ENCODE measurements at regions not wholly inside any gene's neighbourhood (a gene's known extent, or its start where the extent isn't known, plus 50 kb on each side); places are given as distances from the start of the nearest gene placed in this dataset.

DNA sequence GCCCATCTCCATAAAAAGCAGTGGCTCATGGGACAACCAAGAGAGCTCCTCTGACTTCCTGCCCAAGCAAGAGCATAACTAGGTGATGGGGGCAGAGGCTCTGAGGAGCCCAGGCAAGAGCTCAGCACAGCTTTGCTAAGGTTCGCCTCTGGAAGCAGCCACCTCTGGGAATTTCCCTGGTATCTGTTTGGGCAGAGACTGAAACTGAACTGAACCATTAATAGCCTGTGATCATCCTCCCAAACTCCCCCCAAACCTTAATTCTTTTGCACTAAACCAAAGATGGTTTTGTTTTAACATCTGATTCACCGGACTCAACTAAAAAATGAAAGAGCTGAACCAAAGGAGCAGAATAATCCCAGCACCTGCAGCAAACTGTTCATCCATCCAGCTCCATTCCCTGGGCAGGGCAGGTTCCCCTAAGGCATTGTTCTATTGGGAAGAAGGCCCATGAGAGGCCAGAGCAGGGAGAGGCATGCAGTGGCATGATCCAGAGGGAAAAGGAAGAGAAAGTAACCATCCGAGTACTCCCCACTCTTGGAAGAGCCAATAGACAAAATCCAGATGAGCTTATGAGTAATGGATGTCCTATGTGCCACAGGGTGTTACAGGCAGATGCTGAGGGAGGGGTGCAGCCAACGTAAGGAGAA lies 77.8 kb upstream of the KAZN start:
- Mint-ChIP-seq H3K27ac (no peak overlapping the region), H3K4me1 (ENCODE audit: low read depth) (no peaks in the 10 kb centered on the region), H3K4me3 (no peak overlapping the region), H3K36me3 (ENCODE audit: low read depth) (no peaks in the 10 kb centered on the region), H3K9me3 (no peaks in the 10 kb centered on the region), H3K27me3 (ENCODE audit: low read depth) (no peaks in the 10 kb centered on the region)
- DNase-seq (ENCODE audit: low spot score), result no peak

- no peaks in the 10 kb centered on the region for H3K9me3 Mint-ChIP-seq
- DNase-seq (ENCODE audit: low spot score), result no peak
Measured at GRCh38 chr1:14521622-14522021, 76.9 kb upstream of the KAZN start.

DNA sequence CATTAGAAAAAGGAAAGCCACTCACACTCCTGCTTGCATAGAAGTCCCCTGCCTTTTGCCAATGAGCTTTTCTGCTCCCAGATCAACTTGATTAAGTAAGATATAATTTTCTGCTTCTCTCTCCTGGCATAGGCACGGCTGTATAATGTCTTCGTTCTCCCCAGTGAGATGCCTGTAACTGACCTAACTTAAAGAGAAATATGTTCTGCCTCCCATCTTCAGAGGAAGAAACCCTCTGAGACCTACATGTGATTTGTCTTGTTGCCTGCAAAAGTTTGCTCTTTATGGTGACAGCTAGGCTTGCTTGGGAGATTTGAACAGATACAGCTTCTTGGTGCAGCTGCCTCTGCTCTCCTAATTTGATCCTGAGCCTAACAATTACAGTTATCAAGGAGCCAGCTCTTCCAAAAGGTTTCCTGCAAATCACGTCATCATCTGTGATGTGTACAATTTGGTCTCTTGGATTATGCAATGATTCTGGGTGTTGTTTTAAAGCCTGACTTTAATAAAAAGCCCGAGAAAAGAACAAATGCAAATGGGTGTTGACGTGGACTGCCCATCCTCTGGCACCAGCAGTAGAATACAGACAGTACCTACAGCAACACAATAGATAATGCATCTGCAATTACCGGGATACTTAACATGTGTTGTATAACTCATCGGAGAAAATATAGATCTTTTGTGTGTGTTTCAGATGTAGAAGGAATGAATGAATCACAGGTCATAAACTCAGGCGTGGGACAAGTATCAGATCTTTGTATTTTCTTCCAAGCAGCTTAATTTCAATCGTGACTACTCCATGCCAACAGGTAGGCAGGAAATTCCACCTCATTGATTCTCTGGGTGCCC lies 76.2 kb upstream of the KAZN start:
- H3K27ac Mint-ChIP-seq, result no peak overlapping the region
- no peaks in the 10 kb centered on the region for H3K27me3 Mint-ChIP-seq (ENCODE audit: low read depth)
- no peak for DNase-seq (ENCODE audit: low spot score)
- no peaks in the 10 kb centered on the region for H3K36me3 Mint-ChIP-seq (ENCODE audit: low read depth)
- H3K9me3 Mint-ChIP-seq, result no peaks in the 10 kb centered on the region
- no peaks in the 10 kb centered on the region for H3K4me1 Mint-ChIP-seq (ENCODE audit: low read depth)
- H3K4me3 Mint-ChIP-seq, result no peak overlapping the region

More at GRCh38 chr1:14521622-14522021, 76.9 kb upstream of the KAZN start:
- H3K4me1 Mint-ChIP-seq (ENCODE audit: low read depth), result no peaks in the 10 kb centered on the region
- H3K36me3 Mint-ChIP-seq (ENCODE audit: low read depth), result no peaks in the 10 kb centered on the region
- H3K27me3 Mint-ChIP-seq (ENCODE audit: low read depth), result no peaks in the 10 kb centered on the region
- no peak overlapping the region for H3K4me3 Mint-ChIP-seq
- H3K27ac Mint-ChIP-seq, result no peak overlapping the region

GRCh38 chr1:14522926-14523241 lies 75.6 kb upstream of the KAZN start:
- no peaks in the 10 kb centered on the region for H3K27me3 Mint-ChIP-seq (ENCODE audit: low read depth)
- H3K36me3 Mint-ChIP-seq (ENCODE audit: low read depth), result no peaks in the 10 kb centered on the region
- H3K4me1 Mint-ChIP-seq (ENCODE audit: low read depth), result no peaks in the 10 kb centered on the region
- DNase-seq (ENCODE audit: low spot score), result no peak
- H3K27ac Mint-ChIP-seq, result no peak overlapping the region
- H3K9me3 Mint-ChIP-seq, result no peaks in the 10 kb centered on the region
- H3K4me3 Mint-ChIP-seq, result no peak overlapping the region

GRCh38 chr1:14524826-14525636 lies 73.5 kb upstream of the KAZN start:
- Mint-ChIP-seq H3K9me3 (no peaks in the 10 kb centered on the region), H3K4me3 (no peak overlapping the region), H3K4me1 (ENCODE audit: low read depth) (no peaks in the 10 kb centered on the region), H3K27me3 (ENCODE audit: low read depth) (no peaks in the 10 kb centered on the region), H3K27ac (no peak overlapping the region), H3K36me3 (ENCODE audit: low read depth) (no peaks in the 10 kb centered on the region)
- no peak for DNase-seq (ENCODE audit: low spot score)

DNA sequence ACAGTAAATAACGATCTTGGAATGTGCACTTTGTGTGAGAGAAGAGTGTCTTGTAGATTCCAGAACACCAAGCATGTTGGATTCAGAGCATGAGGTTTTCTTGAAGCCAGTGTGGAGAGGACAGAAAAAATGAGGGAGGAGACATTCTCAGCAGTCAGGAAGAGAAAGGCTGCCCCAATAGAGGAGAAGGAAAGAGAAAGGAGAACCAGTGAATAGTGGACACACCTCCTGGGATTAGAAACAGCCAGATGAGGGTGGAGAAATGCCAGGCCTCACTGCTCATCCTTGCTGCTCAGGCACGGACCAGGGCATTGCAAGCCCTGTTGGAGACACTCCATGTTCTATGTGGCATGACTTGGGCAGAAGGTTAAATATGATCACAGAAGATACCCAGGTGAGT lies 69.0 kb upstream of the KAZN start:
- DNase-seq (ENCODE audit: low spot score), result no peak
- H3K4me1 Mint-ChIP-seq (ENCODE audit: low read depth), result no peaks in the 10 kb centered on the region
- H3K36me3 Mint-ChIP-seq (ENCODE audit: low read depth), result no peaks in the 10 kb centered on the region
- H3K4me3 Mint-ChIP-seq, result no peak overlapping the region
- H3K9me3 Mint-ChIP-seq, result no peaks in the 10 kb centered on the region
- H3K27me3 Mint-ChIP-seq (ENCODE audit: low read depth), result no peaks in the 10 kb centered on the region
- no peak overlapping the region for H3K27ac Mint-ChIP-seq

GRCh38 chr1:14531519-14531918 lies 67.0 kb upstream of the KAZN start:
- DNase-seq (ENCODE audit: low spot score), result no peak
- H3K9me3 Mint-ChIP-seq, result no peaks in the 10 kb centered on the region
- no peaks in the 10 kb centered on the region for H3K36me3 Mint-ChIP-seq (ENCODE audit: low read depth)
- H3K27me3 Mint-ChIP-seq (ENCODE audit: low read depth), result no peaks in the 10 kb centered on the region
- H3K27ac Mint-ChIP-seq, result no peak overlapping the region
- no peaks in the 10 kb centered on the region for H3K4me1 Mint-ChIP-seq (ENCODE audit: low read depth)
- H3K4me3 Mint-ChIP-seq, result no peak overlapping the region

DNA sequence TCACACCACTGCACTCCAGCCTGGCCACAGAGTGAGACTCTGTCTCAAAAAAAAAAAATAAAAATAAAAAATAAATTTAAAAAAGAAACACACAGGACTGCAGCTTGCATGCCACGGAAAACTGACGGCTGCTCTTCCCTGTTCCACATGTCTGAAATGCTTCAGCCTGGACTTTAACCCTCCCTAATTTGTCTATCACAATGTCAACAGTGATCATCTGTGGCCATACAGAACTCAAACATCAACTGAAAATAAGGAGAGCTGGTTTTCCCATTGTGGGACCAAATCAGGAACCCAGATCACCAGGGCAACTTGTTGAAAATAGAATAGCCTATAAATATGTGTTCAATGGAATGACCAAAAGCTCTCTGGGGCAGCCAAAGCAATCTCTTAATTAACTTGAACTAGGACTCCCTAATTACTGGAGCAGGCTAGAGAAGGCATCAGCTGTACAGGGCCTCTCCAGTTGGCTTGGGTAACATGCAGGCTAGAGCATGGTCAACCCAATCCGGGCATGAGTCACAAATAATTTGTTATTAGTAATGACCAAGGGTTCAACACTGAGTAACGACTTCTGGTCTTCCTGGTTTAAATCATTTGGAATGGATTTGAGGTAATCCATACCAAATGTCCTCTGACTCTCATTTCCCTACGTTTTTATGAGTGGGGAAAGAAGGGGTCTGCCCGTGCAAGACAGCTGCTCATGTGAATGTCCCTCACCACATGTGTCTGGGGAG lies 62.7 kb upstream of the KAZN start:
- Mint-ChIP-seq H3K4me1 (ENCODE audit: low read depth) (no peaks in the 10 kb centered on the region), H3K27me3 (ENCODE audit: low read depth) (no peaks in the 10 kb centered on the region), H3K4me3 (no peak overlapping the region), H3K9me3 (no peaks in the 10 kb centered on the region), H3K27ac (no peak overlapping the region), H3K36me3 (ENCODE audit: low read depth) (no peaks in the 10 kb centered on the region)
- no peak for DNase-seq (ENCODE audit: low spot score)

GRCh38 chr1:14538335-14538734 lies 60.1 kb upstream of the KAZN start:
- Mint-ChIP-seq H3K36me3 (ENCODE audit: low read depth) (no peaks in the 10 kb centered on the region), H3K9me3 (no peaks in the 10 kb centered on the region), H3K4me1 (ENCODE audit: low read depth) (no peaks in the 10 kb centered on the region), H3K27ac (no peak overlapping the region), H3K4me3 (no peak overlapping the region), H3K27me3 (ENCODE audit: low read depth) (no peaks in the 10 kb centered on the region)
- DNase-seq (ENCODE audit: low spot score), result no peak

DNA sequence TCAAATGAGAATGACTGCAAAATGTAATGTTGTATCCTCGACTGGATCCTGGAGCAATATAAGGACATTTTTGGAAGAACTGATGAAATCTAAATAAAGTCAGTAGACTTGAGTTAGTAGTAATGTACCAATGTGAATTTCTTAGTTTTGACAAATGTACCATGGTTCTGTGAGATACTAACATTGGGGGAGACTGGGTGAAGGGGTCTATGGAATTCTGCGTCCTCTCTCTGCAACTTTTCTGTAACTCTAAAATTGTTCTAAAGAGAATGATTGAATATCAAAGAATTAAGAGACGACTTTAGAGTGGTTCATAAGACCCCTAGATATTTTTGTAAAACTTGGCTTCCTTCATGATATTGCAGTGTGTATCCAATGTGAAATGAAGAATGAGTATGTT lies 59.2 kb upstream of the KAZN start:
- no peaks in the 10 kb centered on the region for H3K4me1 Mint-ChIP-seq (ENCODE audit: low read depth)
- H3K4me3 Mint-ChIP-seq, result no peak overlapping the region
- H3K27ac Mint-ChIP-seq, result no peak overlapping the region
- H3K36me3 Mint-ChIP-seq (ENCODE audit: low read depth), result no peaks in the 10 kb centered on the region
- H3K27me3 Mint-ChIP-seq (ENCODE audit: low read depth), result no peaks in the 10 kb centered on the region
- no peaks in the 10 kb centered on the region for H3K9me3 Mint-ChIP-seq
- no peak for DNase-seq (ENCODE audit: low spot score)

DNA sequence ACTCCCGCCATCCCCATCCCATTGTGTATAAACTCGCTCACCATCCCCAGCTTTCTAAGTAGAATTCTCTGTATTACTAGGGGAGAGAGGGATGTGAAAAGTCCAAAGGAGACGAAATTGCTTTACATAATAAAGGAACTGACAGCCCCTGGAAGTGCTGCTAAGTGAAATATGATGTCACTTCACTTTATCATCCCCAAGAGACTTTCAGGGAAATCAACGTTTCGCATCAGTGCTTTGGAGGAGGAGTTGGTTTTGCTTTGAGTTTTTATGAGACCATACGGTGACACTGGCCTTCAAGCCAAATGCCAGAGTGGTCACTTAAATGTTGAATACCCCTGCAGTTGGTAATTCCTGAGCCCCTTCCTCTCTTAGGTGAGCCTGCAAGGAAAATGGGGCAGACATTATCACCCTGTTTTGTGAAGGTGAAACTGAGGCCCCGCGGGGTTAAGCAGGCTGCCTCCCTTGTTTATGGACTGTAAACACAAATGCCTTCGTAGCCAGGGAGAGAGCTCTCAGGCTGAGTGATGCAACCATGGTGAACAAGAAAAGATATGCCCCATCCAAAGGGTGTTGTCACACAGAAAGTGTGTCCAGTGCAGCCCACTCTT lies 58.4 kb upstream of the KAZN start:
- Mint-ChIP-seq H3K27me3 (ENCODE audit: low read depth) (no peaks in the 10 kb centered on the region), H3K9me3 (no peaks in the 10 kb centered on the region), H3K4me1 (ENCODE audit: low read depth) (no peaks in the 10 kb centered on the region), H3K36me3 (ENCODE audit: low read depth) (no peaks in the 10 kb centered on the region), H3K4me3 (no peak overlapping the region), H3K27ac (no peak overlapping the region)
- DNase-seq (ENCODE audit: low spot score), result no peak

GRCh38 chr1:14541348-14541747 lies 57.1 kb upstream of the KAZN start:
- Mint-ChIP-seq H3K4me3 (no peak overlapping the region), H3K36me3 (ENCODE audit: low read depth) (no peaks in the 10 kb centered on the region), H3K9me3 (no peaks in the 10 kb centered on the region), H3K27ac (no peak overlapping the region), H3K4me1 (ENCODE audit: low read depth) (no peaks in the 10 kb centered on the region), H3K27me3 (ENCODE audit: low read depth) (no peaks in the 10 kb centered on the region)
- no peak for DNase-seq (ENCODE audit: low spot score)

- Mint-ChIP-seq H3K27me3 (ENCODE audit: low read depth) (no peaks in the 10 kb centered on the region), H3K4me3 (no peak overlapping the region), H3K4me1 (ENCODE audit: low read depth) (no peaks in the 10 kb centered on the region), H3K27ac (no peak overlapping the region), H3K36me3 (ENCODE audit: low read depth) (no peaks in the 10 kb centered on the region), H3K9me3 (no peaks in the 10 kb centered on the region)
- DNase-seq (ENCODE audit: low spot score), result no peak
Measured at GRCh38 chr1:14543191-14543840, 55.2 kb upstream of the KAZN start.
